ENCODE measurements at regions not wholly inside any gene's neighbourhood (a gene's known extent, or its start where the extent isn't known, plus 50 kb on each side); places are given as distances from the start of the nearest gene placed in this dataset.

GRCh38 chr4:29128810-29129209, 1591.4 kb upstream of the PCDH7 start:
- TF ChIP-seq CTCF (IDR thresholded peaks at IDR 0.05) (no peak), ZFX (IDR thresholded peaks at IDR 0.05; ENCODE audit: borderline replicate concordance) (no peak)
